Breast epithelium (tissue), 4 donors: ENCODE measurements at regions not wholly inside any gene's neighbourhood (a gene's known extent, or its start where the extent isn't known, plus 50 kb on each side); places are given as distances from the start of the nearest gene placed in this dataset.
A peak's percentile ranks its signal among the peaks of the same experiment; 100 is the strongest.
"Not testable (repeated sequence)": the region's sequence is repeated elsewhere in the genome, so short reads cannot be mapped to it uniquely, and the experiment has no call there.

Source experiments
- DNase-seq, 2 donors: peaks; one replicate each; pipeline ENCODE4 v3.0.0-alpha.2; 2019; ENCODE audit warnings: low spot score in 2 of 2
- H3K27ac ChIP-seq, 2 donors: fragments of 200-600 bp; sonication (generic) in 1 of 2; one replicate each; pipeline ENCODE4 v1.5.1; 2016 to 2019; ENCODE audit warnings: mild to moderate bottlenecking in 1 of 2
- H3K27me3 ChIP-seq, 2 donors: fragments of 200-600 bp; sonication (generic) in 1 of 2; one replicate each; pipeline versions ENCODE4 v1.5.1 to v1.6.0; 2017 to 2019; ENCODE audit warnings: control low read depth in 1 of 2, mild to moderate bottlenecking in 1 of 2
- H3K36me3 ChIP-seq: fragments of 200-600 bp; one replicate; pipeline ENCODE4 v1.5.1; 2019
- H3K4me1 ChIP-seq, 2 donors: fragments of 200-600 bp; sonication (generic); one replicate each; pipeline ENCODE4 v1.5.1; 2016 to 2019; ENCODE audit warnings: control low read depth in 1 of 2
- H3K4me3 ChIP-seq, 3 donors: fragments of 200-600 bp; sonication (generic); 1 replicate in 2 of 3; 2 replicates in 1 of 3; pipeline ENCODE4 v1.5.1; 2016 to 2019; ENCODE audit warnings: mild to moderate bottlenecking in 3 of 3, moderate library complexity in 2 of 3
- H3K9me3 ChIP-seq, 2 donors: fragments of 200-600 bp; sonication (generic) in 1 of 2; one replicate each; pipeline ENCODE4 v1.5.1; 2016 to 2019; ENCODE audit warnings: control low read depth in 1 of 2
- CTCF ChIP-seq, 3 donors: fragments of 450-650 bp; IDR thresholded peaks; one replicate each; pipeline ENCODE4 v1.5.1; 2016 to 2017; ENCODE audit warnings: antibody characterized with exemption in 3 of 3, mild to moderate bottlenecking in 3 of 3, moderate library complexity in 3 of 3
- POLR2A ChIP-seq: fragments of 450-650 bp; IDR thresholded peaks from one replicate; pipeline ENCODE4 v1.6.1; 2016; ENCODE audit warnings: antibody characterized with exemption, mild to moderate bottlenecking, moderate library complexity
- POLR2AphosphoS5 ChIP-seq, 3 donors: sonication (generic); formaldehyde crosslinking; IDR thresholded peaks; one replicate each; pipeline ENCODE4 v1.6.1; 2017; ENCODE audit warnings: antibody characterized with exemption in 3 of 3
- intact Hi-C: fragments of 100-400 bp; cut with DNase I; formaldehyde crosslinking; loops from one replicate; pipeline ENCODE4 v1.15.1; 2023; ENCODE audit warnings: low total_unique reads

DNA sequence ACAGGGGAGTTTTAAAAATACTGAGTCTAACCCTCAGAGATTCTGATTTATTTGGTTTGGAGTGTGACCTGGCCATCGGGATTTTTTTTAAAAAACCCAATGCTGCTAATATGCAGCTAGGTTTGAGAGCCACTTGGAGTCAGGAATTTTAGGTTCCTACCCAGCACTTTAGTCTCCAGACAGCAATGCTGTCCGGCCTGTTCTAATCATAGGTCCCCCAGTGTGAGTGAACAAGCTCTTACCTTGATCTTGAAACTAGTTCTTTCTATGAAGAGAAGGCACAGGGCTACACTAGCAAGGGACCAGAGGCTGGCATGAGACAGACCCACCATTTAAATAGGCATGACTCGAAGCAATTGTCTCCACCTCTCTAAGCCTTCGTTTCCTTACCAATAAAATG, 103.5 kb downstream of the SMIM20 start:
- H3K27me3 ChIP-seq = no peaks in the 10 kb centered on the region

GRCh38 chr4:26017961-26018700, 104.1 kb downstream of the SMIM20 start:
- H3K27ac ChIP-seq, H3K4me3 ChIP-seq, H3K4me1 ChIP-seq, intact Hi-C loops, H3K9me3 ChIP-seq, DNase-seq, H3K27me3 ChIP-seq, H3K36me3 ChIP-seq: not testable (repeated sequence)

More for the DNA sequence above, 103.5 kb downstream of the SMIM20 start:
- intact Hi-C loops = no loop called here
- peaks cover 4 to 8% of the 10 kb centered on the region in 2 donors for H3K4me1 ChIP-seq
- H3K4me3 ChIP-seq = no peak overlapping the region
- TF ChIP-seq POLR2AphosphoS5 (IDR thresholded peaks at IDR 0.05) = no peak
- no peak for TF ChIP-seq CTCF (IDR thresholded peaks at IDR 0.05)
- no peak for TF ChIP-seq POLR2A
- DNase-seq = no peak
- H3K27ac ChIP-seq = no peak overlapping the region
- H3K9me3 ChIP-seq = no peaks in the 10 kb centered on the region
- H3K36me3 ChIP-seq = no peaks in the 10 kb centered on the region

- TF ChIP-seq POLR2A (no peak), POLR2AphosphoS5 (IDR thresholded peaks at IDR 0.05) (no peak), CTCF (IDR thresholded peaks at IDR 0.05) (no peak)
- Histone ChIP-seq H3K27ac (peak overlapping the region; percentile 40 to 57), H3K27me3 (no peaks in the 10 kb centered on the region), H3K9me3 (no peaks in the 10 kb centered on the region), H3K4me3 (peak overlapping the region in 1 of 3 donors; percentile 24), H3K4me1 (peaks cover 4 to 6% of the 10 kb centered on the region in 2 donors), H3K36me3 (no peaks in the 10 kb centered on the region)
- no peak for DNase-seq
- intact Hi-C loops = no loop called here
Observed at GRCh38 chr4:26020083-26020668, 106.2 kb downstream of the SMIM20 start.

DNA sequence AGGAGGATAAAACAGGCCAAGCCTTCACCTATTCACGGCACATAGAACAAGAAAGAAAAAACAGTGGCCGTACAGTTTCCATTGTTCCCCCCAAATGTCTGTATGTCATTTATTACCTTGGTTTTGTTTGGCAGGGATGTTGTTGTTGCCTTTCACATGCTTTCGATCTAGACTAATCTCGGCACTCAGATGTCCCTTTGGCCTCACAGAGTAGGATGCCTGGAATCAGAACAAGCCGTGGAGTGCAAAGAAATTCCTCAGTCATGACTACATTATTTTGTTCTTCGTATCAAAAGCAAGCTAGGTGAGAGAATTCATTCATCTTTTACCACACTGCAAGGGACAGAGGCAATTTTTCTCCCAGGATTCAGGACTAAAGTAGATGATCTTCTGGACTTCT, 106.9 kb downstream of the SMIM20 start:
- TF ChIP-seq POLR2A (no peak), POLR2AphosphoS5 (IDR thresholded peaks at IDR 0.05) (peak in 1 of 3 donors; percentile 17)
- no peaks in the 10 kb centered on the region for H3K27me3 ChIP-seq
- no peak overlapping the region for H3K4me3 ChIP-seq
- DNase-seq = no peak
- intact Hi-C loops = no loop called here
- no peaks in the 10 kb centered on the region for H3K36me3 ChIP-seq
- H3K27ac ChIP-seq = peak overlapping the region; percentile 40 to 57
- H3K4me1 ChIP-seq = peaks cover 0 to 4% of the 10 kb centered on the region in 2 donors
- H3K9me3 ChIP-seq = no peaks in the 10 kb centered on the region

DNA sequence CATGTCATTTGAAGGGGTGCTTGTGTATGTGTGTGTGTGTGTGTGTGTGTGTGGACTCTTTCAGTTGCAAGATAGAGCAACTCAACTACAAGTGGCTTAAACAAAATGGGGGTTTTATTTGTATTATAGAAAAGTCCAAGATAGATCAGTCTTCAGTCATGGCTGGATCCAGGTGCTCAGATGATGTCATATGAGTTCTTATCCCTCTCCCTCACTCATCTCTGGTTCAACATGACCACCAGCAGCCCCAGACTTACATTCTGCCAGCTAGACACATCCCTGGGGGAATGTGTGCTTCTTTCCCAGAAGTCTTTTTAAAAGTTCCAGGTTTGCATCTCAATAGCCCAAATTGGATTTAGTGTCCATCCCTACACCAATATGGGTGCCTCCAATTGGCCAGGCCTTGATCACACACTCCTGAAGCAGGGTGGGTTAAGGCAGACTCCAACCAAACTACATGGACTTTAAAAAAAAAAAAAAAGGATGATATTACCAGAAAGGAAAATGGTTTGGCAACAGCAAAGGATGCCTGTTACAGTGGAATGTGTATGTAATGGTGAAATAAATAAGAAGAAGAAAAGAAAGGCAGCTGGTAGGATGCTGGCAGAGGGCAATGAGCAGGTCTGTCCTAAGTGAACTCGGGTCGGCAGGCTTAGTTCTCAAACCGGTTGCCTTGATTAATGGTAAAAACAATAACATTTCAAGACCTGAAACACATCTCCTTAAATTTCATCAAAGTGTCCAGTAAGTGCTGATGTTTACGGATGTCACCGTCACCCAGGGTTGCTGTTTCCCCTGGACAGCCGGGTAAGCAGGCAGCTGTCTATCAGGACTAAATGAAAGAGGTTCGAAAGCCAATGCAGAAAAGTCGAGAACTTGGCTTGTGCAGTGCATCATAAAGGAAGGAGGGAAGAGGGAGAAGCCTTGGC, 107.7 kb downstream of the SMIM20 start:
- TF ChIP-seq POLR2A (no peak), POLR2AphosphoS5 (IDR thresholded peaks at IDR 0.05) (no peak), CTCF (IDR thresholded peaks at IDR 0.05) (no peak)
- Histone ChIP-seq H3K9me3 (no peaks in the 10 kb centered on the region), H3K4me3 (no peak overlapping the region), H3K4me1 (peaks cover 0 to 4% of the 10 kb centered on the region in 2 donors), H3K36me3 (no peaks in the 10 kb centered on the region), H3K27ac (peak overlapping the region in 1 of 2 donors; percentile 33), H3K27me3 (no peaks in the 10 kb centered on the region)
- no peak for DNase-seq
- intact Hi-C loops = no loop called here
